HG03558 (cell line): ENCODE measurements at regions not wholly inside any gene's neighbourhood (a gene's known extent, or its start where the extent isn't known, plus 50 kb on each side); places are given as distances from the start of the nearest gene placed in this dataset.

Experiments
- ATAC-seq: cut with Tn5 transposase; IDR thresholded peaks from one replicate; pipeline ENCODE4 v1.9.1; 2021; ENCODE audit warnings: moderate number of reproducible peaks; ENCODE audit not compliant: unreplicated experiment; ENCODE audit errors: extremely low read depth

DNA sequence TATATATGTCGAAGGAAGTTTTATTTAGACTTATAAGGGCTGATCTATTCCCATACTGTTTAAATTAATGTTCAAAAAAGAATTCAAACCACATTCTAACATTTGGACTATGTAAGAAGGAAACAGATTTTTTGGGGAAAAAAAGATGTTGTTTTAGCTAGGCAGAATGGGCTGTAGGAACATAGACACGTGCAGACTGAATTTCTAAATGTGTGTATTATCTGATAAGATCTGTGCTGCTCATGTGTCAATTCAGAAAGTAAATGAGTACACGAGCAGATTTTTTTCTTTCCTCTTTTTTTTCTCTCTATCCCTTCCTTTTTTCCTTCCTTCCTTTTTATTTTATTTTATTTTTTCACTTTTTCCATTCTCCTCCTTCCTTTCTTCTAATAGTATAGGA is 259.5 kb upstream of the KCNH8 start:
- ATAC-seq: no peak

DNA sequence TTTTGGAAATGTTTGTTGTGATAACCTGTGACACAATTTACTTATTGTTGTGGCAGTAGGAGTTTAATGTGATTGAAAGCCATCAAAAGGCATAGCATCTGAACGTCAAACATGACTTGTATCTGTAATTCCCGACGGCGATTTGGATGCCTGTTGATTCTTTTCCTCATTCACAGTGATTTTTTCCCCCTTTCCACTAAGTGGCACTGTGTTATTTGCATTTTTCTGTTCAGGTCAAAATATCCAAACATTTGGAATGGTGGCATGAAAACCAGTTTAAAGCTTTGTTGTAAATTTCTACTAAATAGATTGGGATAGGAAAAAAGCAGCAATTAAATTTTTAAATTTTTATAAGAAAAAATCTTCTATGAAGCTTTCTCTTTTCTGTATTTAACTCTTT is 259.9 kb upstream of the KCNH8 start:
- no peak for ATAC-seq

DNA sequence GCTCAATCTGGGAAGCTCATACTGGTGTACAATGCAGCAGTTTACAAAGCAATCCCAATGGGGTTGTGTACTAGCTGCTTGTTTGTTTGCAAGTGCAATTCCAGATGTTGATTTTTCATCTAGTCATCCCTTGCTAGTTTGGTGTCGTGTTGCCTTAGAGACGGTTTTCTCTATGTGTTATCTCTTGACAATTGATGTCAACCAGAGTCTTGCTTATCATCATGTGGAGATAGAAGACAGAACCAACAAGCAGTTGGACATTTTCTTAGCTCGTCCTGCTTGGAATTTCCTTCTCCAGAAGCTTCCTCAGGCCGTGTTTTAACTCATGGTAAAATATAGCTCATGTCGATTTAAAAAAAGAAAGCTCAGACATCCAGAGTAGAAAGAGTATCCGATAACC is 262.0 kb upstream of the KCNH8 start:
- ATAC-seq: no peak

DNA sequence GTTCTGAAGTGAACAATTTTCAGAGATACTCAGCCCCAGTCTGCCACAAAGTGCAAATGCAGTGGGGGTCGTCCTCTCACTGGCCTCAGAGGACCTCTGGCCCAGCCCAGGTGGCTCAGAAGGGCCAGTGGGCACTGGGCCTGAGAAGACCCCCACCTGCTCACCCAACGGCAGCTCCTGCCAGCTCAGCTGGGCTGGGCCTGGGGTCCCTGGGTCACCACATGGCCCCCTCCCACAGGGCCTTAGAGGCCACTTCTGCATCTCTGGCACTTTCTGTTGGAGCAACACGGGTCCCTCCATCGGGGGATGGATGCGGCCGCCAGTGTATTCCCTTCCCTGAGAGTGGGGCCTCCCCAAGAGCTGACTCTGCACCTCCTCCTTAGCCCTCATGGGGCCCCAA is 262.7 kb upstream of the KCNH8 start:
- no peak for ATAC-seq

DNA sequence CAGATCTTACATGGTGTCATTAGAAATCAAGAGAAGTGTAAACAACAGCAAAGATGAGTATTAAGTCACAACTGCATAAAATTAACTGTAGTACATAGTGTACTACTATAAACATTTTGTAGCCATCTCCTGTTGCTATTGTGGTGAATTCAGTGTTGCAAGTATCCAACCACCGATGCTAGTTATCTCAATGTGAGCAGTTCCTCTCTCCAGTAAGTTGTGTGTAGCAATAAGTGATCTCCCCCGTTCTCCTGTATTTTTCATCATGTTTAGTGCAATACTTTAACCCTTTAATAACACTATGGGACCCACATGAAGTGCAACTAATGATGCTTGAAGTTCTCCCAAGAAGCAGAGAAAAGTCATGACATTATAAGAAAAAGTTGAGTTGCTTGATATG is 264.7 kb upstream of the KCNH8 start:
- ATAC-seq: no peak

DNA sequence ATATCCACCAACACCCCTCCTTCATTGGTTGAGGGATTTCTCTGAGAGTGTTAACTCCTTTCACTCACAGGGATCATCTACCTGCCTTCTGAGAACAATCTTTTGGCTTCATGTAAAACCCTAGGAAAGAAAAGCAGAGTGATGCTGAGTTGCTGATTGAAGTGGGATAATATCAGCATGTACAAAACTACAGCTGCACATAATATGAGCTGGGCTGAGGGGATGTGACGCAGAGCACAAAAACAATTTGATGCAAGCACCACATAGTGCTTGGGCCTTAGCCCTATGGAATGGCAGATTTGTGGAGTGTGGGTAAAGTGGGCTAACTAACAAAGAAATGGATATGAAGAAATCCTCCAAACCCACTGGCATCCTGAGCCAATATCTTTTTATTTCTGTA is 267.6 kb upstream of the KCNH8 start:
- ATAC-seq: no peak

DNA sequence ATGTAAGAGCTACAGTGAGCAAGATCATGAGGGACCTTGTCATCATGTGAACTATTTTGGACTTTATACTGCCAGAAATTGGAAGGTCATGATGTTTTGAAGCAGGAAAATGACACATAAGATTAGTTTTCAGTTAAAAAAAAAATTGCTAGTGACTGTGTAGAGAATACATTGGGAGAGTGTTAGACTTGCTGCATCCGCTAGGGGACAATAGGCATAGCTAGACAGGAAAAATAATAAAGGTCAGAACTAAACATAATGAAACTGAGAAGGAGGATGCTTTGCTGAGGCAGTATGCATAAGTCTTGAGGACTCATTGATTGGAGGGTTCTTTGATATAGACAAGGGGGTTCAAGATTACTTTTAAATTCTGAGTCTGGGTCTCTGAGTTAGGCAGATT is 275.8 kb upstream of the KCNH8 start:
- no peak for ATAC-seq

DNA sequence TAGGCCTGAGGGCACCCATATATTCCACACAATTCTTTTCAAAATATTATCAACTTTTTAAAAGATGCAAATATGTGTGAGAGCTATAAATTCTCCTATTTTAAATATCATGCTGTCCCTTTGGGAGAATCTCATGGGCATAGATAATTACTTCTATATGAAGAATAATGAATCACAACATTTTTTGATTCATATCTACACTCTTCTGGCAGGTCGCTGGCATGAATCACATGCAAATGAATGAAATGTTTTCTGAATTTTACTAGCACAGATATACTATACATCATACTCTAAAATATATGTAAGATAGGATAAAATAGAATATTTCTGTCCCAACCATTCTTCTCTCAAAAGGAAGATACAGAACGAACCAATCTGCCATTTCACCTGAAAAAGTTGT is 277.7 kb upstream of the KCNH8 start:
- no peak for ATAC-seq

DNA sequence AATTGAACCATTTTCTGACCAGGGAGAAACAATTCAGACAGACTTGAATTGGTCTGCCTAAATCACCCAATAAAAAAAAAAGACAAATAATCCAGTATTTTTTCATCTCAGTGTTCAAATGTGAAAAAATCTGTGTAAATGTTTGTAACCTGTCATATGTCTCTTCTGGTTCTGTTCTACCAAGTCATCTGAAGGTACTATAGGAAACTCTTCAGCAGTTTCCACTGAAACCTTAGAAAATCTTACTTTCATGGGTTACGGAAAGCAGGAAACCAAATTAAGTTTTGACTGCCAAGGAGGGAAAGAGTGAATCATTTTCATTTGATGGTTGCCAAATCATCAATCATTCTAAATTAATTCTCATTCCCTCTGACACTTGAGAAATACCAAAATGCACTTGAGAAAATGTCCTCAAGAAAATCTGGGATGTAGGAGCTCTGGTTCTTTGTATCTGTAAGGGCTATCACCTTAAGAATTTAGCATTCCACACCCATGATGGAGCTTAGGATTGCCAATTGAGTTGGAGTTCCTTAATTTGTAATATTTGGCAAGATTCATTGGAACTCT is 278.2 kb upstream of the KCNH8 start:
- ATAC-seq: no peak

DNA sequence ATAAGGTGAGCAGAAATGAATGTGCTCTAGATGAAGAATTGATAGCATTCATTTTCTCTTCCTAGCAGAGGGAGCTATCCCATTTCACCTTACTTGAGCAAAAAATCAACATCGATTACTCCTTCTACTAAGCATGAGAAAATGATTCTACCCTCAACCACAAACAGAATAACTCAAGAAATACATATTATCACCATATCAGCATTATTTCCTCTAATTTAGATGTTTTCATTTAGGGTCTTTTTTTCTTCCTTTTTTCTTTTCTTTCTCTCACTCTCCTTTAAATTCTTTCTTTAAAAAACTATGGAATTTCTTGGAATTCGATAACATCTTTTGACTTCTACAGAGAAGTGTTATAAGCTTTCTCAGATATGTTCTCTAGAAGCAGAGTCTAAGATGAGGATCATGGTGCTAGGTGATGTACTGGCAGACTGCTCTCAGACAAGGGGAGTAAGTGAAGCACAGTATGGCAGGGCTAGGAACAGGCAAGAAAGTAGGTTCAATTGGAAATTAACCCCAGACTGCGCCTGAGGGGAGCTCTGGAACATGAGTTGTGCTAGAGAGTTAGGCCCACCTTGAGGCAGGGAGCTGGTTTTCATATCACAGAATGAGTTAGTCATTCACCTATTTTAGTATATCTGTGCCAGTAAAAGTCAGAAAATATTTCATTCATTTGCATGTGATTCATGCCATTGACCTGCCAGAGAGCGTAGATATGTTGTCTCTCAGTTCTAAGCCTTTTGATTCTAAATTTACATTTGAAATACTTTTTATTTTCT is 279.2 kb upstream of the KCNH8 start:
- ATAC-seq: no peak

DNA sequence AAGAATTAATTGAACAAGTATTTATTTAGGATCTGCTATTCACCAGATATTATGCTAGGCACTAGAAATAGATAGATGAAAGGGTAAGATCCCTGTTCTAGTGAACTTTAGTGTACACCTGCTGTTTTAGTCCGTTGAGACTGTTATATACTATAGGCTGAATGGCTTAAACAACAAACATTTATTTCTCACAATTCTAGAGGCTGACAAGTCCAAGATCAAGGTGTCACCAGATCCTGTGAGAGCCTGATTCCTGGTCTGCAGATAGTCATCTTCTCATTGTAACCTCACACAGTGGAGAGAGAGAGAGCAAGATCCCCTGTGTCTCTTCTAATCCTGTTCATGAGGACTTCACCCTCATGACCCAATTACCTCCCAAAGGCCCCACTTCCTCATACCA is 281.4 kb upstream of the KCNH8 start:
- no peak for ATAC-seq

DNA sequence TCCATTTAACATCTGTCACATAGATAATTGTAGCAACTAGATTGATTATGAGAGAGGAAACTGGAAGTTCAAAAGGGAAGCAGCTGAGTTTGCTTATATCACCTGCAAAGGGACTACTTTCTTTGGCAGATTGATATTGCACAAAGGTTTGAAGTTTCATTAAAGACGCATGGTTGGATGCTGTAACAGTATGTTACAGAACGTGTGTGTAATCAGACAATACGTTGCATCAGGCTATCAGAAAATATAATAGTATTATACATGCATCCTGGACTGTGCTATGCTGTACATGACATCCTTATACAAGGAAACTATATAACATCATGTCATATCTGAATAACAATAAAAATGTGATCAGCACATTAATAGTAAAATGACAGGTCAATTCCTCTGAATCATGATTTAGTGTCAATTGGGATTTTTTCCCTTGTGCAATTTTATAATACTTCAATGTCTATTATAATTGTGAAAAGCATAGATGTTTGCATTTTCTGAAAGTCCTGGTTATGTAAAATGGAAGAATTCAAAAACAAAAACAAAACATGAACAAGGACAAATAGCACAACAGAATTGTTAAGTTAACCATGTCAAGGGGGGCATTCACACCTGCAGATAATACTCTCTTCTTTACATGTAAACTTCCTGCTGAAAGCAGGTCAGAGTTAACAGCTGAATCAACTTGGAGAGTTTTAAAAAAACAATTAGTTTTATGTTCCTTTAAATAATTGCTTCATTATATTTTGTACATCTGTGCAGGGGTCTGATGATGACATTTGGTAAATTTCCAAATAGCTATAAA is 283.2 kb upstream of the KCNH8 start:
- ATAC-seq: no peak

DNA sequence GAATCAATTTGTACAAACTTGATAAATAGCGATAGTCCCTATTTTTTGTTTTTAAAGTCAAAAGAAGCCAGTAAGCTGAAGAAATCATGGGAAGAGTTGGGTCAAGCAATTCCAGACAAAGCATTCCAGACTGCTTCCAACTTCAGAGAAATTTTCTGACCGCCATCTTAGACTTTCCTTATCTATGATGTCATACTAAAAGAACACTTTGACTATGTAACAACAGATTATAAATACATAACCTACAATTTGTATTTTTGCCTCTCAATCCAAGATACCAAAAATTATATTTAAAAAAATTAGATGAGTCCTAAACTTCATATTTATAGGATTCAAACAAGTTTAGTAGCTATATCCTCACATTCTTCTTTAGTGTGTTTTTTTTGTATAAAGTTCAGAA is 286.2 kb upstream of the KCNH8 start:
- ATAC-seq: no peak

DNA sequence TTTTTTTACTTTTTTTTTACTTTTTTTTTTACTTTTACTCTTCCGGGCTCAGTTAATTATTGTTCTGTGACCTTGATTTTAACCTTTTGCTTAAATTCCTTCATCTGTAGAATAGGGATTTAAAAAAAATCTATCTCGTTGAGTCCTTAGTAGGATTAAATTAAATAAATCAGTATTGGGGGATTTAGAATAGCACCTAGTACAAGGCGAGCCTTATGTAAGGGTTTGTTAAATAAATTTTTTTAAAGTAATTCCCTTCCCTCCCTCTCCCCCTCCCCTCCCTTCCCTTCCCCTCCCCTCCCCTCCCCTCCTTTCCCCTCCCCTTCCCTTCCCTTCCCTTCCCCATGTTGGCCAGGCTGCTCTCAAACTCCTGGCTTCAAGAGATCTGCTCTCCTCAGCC is 287.2 kb upstream of the KCNH8 start:
- ATAC-seq: no peak

DNA sequence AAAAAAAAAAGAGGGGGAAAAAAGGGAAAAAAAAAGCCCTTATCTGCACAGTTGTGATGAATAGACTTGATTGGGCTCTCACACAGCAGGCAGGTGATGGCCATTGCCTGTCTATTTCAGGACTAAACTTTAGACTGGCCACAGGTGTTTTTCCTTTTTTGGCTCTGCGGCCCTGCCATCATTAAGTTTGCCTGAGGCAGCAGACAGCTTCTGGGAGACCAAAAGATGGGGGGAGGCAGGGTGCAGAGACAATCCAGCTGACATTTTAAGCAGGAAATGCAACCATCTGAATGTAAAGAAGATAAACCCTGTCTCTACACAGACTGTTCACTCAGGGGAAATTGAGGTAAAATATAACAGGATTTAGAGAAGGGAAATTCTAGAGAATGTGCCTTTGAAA is 295.0 kb upstream of the KCNH8 start:
- no peak for ATAC-seq

DNA sequence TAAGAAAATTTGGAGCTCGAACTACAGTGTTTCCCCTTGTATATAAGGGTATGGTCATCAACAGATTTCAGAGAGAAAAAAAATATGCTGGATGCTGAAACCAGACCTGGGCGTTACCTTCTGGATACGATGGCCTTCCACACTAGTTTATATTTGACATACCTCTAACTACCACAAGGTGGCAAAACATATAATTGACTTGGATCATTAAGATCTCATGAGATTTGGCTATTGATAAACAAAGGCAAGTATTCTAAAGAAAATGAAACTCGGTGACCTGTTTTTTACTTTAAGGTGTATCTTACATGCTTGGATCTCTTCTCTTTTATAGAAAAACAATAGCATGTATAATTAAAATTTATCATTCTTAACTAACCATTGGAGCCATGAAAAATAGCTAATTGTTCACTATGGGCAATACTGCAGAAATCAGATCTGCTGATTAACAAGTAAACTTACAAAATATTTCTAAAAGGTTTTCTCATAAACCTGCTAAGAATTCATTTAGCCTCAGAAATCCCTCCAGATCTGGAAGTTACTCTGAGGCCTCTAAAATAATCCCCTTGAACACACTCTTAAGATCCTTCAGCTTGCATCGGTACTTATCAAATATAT is 300.6 kb upstream of the KCNH8 start:
- no peak for ATAC-seq

DNA sequence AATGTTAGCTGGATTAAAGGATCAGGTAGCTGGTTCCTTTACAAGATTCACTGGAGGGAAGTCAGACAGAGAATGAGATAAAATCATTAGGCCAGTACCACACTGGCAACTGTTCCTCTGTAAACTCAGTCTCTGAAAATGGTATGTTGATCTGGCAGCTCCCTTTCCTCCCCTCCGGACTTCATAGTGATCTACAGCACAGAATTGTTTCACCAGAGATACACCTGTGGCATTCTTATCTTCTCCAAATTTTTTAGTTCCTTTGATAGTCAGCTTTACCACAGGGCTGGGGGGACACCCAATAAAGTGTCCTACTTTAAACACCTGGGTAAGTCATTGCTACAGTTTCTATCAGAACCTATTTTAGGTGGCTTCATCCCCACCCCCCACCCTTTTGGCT is 304.3 kb upstream of the KCNH8 start:
- ATAC-seq: no peak

DNA sequence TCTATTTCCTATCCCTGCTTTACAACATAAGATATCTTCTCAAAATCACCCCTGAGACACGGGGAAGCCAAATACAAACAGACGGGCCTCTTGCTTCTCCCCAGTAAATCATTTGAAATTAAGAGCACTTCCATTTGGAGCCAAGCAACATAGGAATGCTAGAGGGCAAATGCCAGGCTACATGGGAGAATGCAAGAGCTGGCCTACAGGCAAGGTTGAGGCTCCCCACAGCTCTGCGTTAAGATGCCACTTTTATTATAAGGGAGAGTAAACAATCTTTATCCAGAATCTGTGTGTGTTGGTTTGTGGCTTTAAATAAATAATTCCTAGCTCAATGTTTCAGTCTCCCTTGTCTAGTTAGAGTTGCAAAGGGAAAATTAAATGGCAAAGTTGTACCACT is 305.1 kb upstream of the KCNH8 start:
- ATAC-seq: no peak

DNA sequence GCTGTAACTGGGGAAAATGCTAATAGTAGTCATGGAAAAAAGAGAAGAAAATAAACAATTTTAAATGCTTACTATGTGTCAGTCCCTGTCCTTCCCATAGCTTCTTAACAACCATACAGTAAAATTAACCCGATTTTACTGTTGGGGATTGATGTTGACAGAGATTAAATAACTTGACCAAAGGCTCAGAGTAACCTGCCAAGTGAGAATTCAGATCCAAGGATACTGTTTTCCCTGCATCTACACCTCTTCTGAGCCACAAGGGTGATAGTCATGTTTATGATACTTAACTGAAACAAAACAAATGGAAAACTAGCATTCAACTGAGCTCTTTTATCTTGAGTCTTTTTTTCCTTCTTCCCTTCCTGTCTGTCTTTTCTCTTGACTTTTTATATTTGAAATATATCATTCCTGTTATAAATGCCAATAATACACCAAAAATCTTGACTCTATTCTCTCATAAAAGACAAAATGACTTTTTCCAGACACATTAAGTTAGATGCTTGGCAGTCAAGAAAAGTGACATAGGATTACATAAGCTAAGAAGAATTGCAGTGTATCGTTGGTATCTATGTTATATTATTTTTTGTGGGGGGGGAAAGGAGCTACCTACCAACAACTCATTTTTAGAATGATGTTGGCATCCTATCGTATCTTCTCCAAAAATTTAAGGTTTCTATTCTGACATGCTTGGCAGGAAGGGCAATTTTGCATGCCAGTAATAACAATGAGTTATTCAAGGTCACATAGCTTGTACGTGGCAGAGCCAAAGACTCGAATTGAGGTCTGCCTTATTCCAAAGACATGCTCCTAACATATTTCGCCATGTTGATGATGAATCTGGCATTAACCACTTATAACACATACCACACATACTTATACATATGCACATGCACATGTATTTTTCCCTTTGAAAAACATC is 306.6 kb upstream of the KCNH8 start:
- ATAC-seq: no peak

DNA sequence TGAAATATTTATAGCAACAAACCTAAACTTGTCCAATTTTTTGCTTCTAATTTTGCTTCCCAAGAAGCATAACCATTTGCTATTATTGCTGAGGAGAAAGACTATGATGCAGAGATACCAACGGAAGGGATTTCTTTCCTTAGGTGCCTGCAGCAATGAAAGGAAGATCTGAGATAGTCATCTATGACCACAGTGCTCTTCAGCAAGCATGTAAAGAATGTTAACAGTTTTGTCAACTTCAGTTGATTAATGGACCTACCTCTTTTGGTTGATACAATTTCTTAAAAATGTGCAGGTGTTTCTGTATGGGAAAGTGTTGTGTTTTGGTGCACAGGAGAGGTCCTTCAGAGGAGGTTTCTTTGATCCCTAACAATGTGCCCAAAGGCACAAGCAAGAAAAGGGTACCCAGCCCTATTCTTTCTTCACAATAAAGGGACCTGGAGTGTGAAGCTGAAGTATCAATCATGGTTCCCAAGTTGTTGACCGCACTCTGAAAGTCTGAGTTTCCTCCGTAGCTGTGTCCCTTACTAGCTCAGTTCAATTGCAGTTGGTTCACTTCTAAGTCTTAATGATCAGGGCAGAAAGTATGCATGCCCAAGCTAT is 307.7 kb upstream of the KCNH8 start:
- ATAC-seq: no peak
